ENCODE measurements at regions not wholly inside any gene's neighbourhood (a gene's known extent, or its start where the extent isn't known, plus 50 kb on each side); places are given as distances from the start of the nearest gene placed in this dataset.

DNA sequence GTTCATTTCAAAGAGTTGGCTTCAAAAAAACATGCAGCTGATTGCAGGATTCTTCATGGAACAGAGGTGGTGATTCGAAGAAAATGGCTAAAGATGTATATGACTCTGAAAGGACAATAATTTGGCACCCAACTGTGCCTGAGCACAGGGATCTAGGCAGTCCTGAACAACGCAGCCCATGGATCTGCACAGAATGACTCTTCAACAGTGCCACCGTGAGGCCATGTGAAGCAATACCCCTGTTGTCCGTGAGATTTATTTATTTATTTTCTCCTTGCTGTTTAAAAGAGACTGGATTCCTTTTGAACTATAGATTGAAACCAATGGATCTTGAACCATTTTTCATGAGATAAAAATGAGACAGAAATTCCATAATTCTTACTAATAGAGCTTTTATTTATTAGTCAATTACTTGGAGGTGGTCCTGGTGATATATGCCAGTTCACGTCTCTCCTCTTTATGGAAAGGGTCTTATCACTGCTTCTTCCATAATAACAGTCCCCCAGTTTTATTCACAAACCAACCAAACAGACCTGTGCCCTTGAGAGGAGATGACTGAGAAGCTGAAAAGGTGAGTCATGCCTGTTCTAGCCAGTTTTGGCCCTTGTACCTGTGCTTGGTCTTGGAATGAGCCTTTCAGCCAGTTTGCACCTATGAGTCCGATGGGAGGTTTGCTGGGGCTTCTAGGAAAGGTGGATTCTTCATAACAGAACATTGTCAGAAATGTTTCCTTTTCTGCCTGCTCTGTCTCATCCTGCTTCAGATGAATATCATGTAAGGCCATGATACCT lies 1598.3 kb downstream of the AACS start:
- peak; percentile 55 for DNase-seq

DNA sequence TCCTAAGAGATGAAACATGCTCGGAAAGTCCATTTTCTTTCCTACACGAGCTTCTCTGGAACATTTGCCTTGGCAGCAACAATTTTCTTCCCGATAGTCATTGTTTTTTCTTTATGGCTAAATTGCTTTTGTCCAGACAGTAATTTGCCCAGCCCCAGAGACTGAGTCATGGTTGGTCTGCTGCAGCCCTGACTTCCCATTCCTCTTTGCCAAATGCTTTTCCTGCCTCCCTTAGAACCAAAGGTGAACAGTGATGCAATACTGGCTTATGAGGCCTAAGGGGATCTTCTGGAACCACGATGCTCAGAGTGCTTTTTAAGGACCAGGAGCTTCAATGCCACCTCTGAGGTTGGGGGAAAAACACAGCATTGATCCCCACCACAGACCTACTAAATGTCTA lies 1599.6 kb upstream of the TMEM132C start:
- no peak for DNase-seq
- in situ Hi-C loops (cut with HindIII; ENCODE audit: low pct_ligation_motif_present, low pct_unique_long_range_greater_than_20kb, low sequenced_read_pairs) = no loop called here

More for the DNA sequence above, 1598.3 kb downstream of the AACS start:
- in situ Hi-C loops (cut with HindIII; ENCODE audit: low pct_ligation_motif_present, low pct_unique_long_range_greater_than_20kb, low sequenced_read_pairs) = no loop called here

DNA sequence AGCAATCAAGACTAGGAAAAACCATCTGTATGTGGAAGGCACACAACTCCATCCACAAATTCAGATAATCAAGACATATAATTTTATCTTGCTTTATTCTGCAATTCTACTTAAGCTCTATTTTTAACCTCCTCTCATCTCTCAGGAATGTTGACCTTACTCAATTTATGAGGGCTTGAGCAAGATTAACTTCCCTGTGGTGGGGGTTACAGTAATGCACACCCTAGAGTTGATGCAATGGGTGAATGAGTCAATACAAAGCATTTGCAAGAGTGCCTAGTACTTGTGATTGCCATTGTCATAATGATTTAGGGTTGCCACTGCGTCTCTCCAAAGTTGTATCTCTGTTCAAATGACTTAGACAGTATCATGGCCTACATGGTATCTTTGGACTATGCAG lies 1598.4 kb upstream of the TMEM132C start:
- in situ Hi-C loops (cut with HindIII; ENCODE audit: low pct_ligation_motif_present, low pct_unique_long_range_greater_than_20kb, low sequenced_read_pairs) = no loop called here

DNA sequence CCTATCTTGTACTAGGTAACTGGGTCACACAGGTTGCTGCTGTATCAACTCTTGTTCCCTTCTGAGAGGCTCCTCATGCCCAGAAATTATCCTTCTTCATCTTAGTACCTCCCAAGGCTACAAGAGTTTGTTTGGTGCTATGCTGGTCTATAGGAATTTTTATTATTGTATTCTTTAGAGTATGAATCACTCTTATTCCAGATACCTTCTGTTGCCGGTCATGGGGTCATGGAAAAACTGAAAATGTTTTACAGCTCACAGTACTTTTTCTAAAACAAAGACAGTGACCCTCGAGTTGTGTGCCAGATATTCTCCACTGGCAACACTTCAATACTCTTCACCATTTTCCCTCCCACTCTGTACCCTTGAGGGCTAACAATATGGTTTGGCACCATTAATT lies 1598.0 kb upstream of the TMEM132C start:
- no peak for DNase-seq
- in situ Hi-C loops (cut with HindIII; ENCODE audit: low pct_ligation_motif_present, low pct_unique_long_range_greater_than_20kb, low sequenced_read_pairs) = no loop called here

More for the DNA sequence above, 1598.4 kb upstream of the TMEM132C start:
- no peak for DNase-seq

DNA sequence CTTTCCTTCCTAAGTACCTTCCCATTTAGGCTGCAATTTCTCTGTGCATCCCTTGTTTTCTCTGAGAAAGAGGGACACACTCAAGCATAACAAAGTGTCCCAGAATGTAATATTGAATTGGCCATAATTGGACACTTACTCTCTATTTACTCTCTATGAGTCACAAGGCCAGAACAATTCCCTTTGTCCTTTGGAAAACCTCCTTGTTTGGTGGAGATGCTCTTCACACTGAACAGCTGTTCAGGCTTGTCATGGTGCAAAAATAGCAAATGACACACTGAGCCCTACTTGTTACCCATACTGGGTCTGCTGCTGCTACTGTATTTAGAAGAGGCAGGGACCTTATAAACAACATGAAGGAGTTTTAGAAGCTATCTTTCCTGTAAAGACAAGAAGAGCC lies 1590.5 kb upstream of the TMEM132C start:
- DNase-seq = no peak

DNA sequence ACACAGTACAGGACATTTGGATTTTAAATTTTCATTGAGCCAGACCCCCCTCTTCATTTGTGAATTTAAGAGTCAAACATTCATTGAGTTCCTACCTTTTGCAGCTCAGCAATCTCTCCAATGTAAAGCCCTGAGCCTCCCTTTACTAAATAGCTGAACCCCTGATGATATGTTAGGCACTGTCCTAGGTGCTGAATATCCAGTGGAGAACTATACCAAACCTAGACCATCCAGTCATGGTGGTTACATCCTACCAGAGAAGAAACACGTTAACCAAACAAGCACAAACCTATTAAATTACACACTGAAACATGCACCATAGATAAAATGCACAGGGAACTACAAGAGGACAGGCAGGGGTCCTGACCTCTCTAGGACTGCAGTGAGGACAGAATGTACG lies 1585.3 kb upstream of the TMEM132C start:
- in situ Hi-C loops (cut with HindIII; ENCODE audit: low pct_ligation_motif_present, low pct_unique_long_range_greater_than_20kb, low sequenced_read_pairs) = no loop called here
- no peak for DNase-seq

More for the DNA sequence above, 1590.5 kb upstream of the TMEM132C start:
- in situ Hi-C loops (cut with HindIII; ENCODE audit: low pct_ligation_motif_present, low pct_unique_long_range_greater_than_20kb, low sequenced_read_pairs) = no loop called here

DNA sequence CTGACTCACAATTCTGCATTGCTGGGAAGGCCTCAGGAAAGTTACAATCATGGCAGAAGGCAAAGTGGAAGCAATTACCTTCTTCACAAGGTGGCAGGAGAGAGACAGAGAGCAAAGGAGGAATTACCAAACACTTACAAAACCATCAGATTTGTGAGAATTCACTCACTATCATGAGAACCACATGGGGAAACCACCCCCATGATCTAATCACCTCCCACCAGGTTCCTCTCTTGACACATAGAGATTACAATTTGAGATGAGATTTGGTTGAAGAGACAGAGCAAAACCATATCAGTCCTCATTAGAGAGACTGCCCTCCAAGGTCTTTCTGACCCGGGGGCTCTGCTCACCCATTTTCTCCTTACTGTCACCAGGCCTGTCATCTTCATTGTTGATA lies 1582.3 kb upstream of the TMEM132C start:
- in situ Hi-C loops (cut with HindIII; ENCODE audit: low pct_ligation_motif_present, low pct_unique_long_range_greater_than_20kb, low sequenced_read_pairs) = no loop called here
- no peak for DNase-seq

DNA sequence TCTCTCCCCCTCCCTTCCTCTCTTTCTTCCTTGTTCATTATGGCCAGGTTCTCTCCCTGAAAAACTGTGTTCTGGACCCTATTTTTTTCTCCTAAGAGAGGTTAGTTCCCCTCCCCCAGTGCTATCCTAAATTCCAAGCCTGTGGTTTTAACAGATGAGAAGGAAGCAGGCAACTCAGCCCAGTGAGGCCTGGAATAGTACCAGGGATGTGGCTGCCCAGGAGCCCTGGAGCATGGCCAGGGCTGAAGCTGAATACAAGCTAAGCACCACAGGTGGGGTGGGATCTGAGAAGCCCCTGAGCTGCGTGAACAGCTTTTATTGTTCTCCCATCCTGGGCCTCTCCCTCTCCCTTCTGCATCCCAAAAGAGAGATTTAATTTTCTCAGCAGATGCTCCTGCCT lies 1581.3 kb upstream of the TMEM132C start:
- no peak for DNase-seq
- in situ Hi-C loops (cut with HindIII; ENCODE audit: low pct_ligation_motif_present, low pct_unique_long_range_greater_than_20kb, low sequenced_read_pairs) = no loop called here

DNA sequence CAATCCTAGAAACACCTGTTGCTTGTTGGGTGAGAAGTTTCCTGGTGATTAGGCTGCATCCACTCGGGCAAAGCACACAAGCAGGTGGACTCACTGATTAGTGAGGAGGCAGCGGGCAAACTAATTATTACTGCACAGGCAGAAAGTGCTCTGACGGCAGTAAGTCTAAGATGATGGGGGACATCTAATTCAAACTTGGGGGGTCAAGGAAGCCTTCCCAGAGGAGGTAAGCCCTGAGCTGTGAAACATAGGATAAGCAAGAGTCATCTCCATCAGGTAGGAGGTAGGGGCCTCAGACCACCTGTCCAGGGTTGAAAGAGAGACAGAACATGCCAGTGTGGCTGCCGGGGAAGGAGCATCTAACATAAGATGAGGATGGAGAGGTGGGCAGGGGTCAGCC lies 1578.4 kb upstream of the TMEM132C start:
- DNase-seq = no peak
- in situ Hi-C loops (cut with HindIII; ENCODE audit: low pct_ligation_motif_present, low pct_unique_long_range_greater_than_20kb, low sequenced_read_pairs) = no loop called here

DNA sequence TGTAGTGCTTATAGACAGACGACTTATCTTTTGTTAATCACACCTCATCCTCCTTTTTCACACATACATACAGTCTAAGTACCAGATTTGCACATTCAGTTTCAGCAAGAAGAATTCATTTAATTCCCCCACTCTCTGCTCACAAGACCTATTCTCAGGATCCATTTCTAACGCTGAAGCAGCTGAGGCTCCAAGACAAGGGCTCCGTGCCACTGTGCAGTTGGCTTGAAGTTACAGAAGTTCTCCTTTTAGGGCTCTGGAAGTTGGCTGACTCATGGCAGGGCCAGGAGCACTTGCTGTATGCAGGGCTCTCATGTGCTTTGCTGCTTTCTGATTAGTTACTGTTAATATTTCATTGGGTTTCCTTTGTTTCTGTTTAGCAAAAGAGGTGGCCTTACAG lies 1566.9 kb upstream of the TMEM132C start:
- in situ Hi-C loops (cut with HindIII; ENCODE audit: low pct_ligation_motif_present, low pct_unique_long_range_greater_than_20kb, low sequenced_read_pairs) = no loop called here
- DNase-seq = no peak

DNA sequence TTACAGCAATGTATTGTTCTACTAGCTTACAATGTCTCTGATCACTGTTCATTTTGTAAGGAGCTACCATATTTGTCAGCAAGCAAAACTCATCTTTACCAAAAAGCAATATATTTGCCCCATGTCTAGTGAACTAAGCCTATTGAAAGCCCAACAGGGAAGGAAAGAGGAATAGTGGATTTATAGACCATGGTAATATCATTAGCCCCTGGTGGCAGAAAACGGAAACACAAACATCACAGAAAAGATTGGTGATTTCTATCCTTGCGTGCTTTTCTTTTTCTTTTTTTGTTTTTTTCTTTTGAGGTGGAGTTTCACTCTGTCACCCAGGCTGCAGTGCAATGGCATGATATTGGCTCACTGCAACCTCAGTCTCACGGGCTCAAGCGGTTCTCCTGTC lies 1562.4 kb upstream of the TMEM132C start:
- in situ Hi-C loops (cut with HindIII; ENCODE audit: low pct_ligation_motif_present, low pct_unique_long_range_greater_than_20kb, low sequenced_read_pairs) = no loop called here
- DNase-seq = no peak

DNA sequence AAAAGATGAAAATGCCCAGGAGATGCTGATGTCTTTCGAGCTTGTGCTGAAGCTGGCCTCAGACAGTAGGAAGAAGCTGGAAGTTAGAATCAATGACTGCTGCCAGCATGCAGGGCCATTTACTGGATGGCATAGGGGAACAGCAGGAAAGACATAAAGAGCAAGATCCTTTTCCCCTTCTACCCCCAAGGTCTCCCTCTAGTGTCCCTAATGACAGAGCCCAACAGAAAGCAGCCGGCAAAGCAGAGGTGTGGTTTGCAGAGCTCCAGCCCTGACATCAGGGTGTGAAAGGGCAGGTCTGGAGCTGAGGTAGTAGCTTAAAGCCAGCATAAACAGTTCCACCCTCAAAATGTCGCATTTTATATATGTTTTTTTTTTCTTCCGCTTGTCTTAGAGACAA lies 1560.7 kb upstream of the TMEM132C start:
- in situ Hi-C loops (cut with HindIII; ENCODE audit: low pct_ligation_motif_present, low pct_unique_long_range_greater_than_20kb, low sequenced_read_pairs) = no loop called here
- no peak for DNase-seq

DNA sequence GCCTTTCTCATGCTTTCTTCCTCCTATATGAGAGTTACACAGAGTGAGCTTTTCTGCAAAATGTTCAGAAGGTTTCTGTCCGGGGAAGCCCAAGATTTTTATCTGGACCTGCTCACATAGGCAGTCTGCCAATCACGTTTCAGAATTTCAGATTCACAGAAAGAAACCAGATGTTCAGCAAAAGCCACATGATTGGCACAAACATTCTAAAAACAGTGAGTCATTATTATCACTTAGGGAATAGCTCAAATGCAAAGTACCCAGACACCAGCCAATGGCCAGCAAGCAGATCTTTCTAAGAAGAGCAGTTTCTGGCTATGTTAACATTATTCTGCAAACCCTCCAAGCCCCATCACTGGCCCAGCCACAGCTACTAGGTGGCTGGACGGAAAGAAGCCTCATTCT lies 1558.5 kb upstream of the TMEM132C start:
- DNase-seq = no peak
- in situ Hi-C loops (cut with HindIII; ENCODE audit: low pct_ligation_motif_present, low pct_unique_long_range_greater_than_20kb, low sequenced_read_pairs) = no loop called here

DNA sequence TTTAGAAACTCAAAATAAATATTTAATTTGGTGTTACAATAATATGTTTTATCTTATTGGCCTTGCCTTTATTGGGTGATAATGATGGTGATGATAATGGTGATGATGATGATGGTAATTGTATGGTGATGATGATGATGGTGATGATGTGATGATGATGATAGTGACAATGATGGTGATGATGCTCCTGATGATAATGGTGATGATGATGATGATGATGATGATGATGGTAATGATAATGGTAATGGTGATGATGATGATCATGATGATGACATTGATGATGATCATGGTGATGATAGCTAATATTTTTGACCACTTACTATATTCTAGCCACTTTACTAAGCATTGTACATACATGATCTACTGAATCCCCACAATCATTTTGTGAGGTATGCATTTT lies 1548.6 kb upstream of the TMEM132C start:
- in situ Hi-C loops (cut with HindIII; ENCODE audit: low pct_ligation_motif_present, low pct_unique_long_range_greater_than_20kb, low sequenced_read_pairs) = no loop called here

DNA sequence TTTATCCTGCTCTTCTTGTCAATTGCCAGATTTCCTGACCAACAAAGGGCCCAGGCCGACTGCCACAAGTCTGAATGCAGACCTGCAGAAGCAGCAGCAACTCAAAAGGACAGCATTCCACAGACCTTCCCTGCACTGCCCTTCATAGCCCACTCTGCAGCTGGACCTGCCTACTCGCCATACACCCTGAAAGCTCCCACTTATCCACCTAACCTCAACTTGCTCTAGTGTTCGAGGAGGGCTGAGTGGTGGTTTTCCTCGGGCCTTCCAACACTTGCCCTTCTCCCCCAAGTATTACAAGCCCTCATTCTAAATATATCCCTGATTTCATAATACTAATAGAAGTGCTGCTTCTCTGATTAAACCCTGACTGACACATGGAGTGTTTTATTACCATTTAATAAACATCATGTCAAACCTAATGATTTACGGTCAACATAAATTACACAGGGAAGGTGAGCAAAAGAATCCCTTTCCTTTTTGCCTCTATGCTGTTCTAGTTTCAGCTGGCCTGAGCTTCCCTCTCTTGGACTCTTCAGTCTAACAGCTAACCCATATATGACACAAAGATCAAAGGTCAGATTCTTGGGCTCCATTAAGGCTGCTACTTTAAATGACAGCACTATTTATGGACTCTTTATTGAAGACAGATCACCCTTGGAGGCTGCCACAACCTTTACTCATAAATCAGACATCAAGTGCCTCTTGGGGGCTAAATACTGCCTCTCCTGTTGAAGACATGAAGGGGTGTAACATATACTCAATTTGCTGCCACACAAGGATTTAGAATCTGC lies 1546.9 kb upstream of the TMEM132C start:
- no peak for DNase-seq
- in situ Hi-C loops (cut with HindIII; ENCODE audit: low pct_ligation_motif_present, low pct_unique_long_range_greater_than_20kb, low sequenced_read_pairs) = no loop called here

More for the DNA sequence above, 1548.6 kb upstream of the TMEM132C start:
- DNase-seq = no peak

DNA sequence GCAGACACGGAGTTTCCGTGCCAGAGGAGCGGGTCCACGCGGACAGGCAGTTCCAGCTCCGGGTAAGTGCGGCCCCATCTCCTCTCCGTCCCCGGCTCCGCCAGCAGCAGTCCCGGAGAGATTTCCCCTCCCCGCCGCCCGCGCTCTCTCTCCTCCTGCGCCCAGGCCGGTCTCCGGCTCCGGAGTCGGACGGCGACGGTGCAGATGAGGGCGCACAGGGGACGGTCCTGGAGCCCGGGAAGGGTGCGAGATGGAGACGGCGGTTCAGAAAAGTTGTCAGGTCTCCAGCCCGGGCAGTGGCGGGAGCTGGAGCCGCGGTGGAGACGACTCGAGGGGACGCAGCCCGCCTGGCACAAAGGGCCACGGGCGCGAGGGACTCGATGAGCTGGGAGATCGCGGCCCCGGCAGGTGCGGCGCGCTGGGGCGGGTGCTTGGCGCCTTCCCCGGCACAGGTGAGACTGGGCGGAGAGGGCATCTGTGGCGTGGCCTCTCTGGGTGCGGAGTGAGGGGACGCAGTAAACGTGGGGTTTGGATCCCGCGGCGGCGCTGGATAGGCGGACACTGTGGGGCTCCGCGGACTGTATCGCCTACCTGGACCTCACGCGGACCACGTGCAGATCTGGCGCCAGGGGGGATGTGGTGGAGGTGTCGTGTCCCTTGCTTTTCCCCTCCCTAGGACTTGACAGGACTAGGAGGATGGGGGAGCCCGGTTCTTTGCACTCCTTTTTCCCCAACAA lies 1540.3 kb upstream of the TMEM132C start:
- in situ Hi-C loops (cut with HindIII; ENCODE audit: low pct_ligation_motif_present, low pct_unique_long_range_greater_than_20kb, low sequenced_read_pairs) = no loop called here
- no peak for DNase-seq

DNA sequence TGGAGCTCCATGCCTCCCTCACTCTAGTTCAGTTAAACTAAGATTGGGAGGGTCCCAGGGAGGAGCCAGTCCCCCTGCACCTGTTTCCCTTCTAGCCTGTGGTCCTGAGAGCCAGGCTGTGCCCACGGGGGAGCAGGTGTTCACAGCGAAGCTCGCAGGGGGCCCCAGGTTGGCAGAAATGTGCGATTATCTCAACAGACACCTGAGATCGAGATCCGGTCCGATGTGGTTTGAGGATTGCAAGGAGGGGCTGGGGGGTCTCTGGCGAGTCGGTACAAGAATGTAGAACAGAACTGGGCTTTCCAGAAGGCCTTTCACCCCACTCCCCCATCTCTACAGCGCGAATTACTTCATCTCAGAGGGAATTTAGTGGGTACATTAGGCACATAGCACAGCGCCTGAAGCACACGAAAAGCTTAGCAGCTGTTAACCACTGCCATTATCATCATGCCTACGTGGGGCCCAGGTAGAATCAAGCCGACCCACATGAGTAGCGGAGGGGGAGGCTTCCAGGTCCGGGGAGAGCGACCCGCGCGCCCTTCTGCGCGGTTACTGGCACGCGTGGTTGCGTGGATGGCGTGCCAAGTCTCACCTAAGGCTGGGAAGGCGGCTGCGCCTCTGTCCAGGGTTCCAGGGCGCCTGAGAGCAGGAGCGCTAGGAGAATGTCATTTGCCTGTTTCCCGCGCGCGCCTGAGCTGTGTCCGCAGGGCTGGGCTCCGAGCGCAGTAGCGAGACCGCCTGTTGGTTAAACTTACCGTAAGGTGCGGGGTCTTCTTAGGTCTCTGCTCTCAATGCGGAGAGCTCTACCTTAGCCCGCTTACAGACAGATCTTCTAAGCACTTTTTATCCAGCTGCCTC lies 1539.5 kb upstream of the TMEM132C start:
- in situ Hi-C loops (cut with HindIII; ENCODE audit: low pct_ligation_motif_present, low pct_unique_long_range_greater_than_20kb, low sequenced_read_pairs) = no loop called here
- no peak for DNase-seq

DNA sequence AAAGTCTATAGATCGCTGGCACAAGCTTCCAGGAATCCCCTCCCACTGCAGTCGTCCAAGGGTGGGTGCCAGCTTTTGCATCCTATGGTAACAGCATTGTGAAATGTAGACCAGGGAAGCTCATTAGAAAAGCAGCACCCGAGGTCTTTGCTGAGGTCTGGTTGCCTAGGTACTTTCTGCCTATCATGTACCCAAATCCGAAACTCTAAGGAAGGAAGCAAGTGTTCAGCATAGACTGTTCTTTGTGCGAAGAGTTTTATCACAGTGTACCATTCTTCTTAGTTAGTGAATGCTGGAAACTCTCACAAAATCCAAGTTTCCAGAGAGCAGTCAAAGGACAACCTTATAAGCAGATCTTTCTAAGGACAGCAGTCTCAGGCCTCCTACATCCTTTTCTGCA lies 1532.7 kb upstream of the TMEM132C start:
- no peak for DNase-seq
- in situ Hi-C loops (cut with HindIII; ENCODE audit: low pct_ligation_motif_present, low pct_unique_long_range_greater_than_20kb, low sequenced_read_pairs) = no loop called here

Data from ACHN (cell line).